ENCODE measurements at regions not wholly inside any gene's neighbourhood (a gene's known extent, or its start where the extent isn't known, plus 50 kb on each side); places are given as distances from the start of the nearest gene placed in this dataset.
"Not testable (repeated sequence)": the region's sequence is repeated elsewhere in the genome, so short reads cannot be mapped to it uniquely, and the experiment has no call there.

- no peak for DNase-seq
Observed at GRCh38 chrX:65331371-65331770, 203.2 kb downstream of the LAS1L start.

DNA sequence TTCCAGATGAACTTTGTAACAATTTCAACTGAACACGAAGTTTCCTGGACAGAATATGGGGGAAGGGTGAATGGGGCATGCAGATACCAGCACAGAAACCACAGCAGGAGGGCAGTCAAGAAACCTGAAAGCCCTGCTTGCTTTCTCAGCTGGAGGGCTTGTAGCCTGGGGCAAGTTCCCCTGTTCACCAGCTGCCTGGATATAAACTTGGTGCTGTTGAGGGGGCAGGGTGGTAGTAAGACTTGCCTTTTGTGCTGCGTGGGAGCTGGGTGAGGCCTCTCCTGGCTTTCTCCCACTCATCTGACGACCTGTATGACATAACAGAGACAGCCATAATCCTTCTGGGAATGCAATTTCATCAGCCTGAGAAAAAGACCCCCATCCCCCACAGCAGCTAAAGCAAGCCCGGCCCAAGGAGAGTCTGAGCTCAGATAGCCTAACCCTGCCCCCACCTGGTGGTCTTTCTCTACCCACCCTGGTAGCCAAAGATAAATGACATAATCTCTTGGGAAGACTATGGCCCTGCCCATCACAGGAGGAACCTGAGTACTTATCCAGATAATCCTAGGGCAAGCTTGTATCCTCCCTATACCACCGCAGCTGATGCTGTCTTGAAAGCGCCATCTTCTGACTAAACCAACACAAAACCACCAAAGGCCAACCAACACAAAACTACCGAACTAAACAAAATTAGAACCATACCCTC lies 234.3 kb downstream of the LAS1L start:
- no peak for DNase-seq

DNA sequence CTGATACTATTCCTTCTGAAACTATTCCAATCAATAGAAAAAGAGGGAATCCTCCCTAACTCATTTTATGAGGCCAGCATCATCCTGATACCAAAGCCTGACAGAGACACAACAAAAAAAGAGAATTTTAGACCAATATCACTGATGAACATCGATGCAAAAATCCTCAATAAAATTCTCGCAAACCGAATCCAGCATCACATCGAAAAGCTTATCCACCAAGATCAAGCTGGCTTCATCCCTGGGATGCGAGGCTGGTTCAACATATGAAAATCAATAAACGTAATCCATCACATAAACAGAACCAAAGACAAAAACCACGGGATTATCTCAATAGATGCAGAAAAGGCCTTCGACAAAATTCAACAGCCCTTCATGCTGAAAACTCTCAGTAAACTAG lies 251.7 kb downstream of the LAS1L start:
- DNase-seq = not testable (repeated sequence)

- DNase-seq = no peak
Observed at GRCh38 chrX:65273152-65273551, 261.4 kb downstream of the LAS1L start.

- no peak for DNase-seq
Observed at GRCh38 chrX:65266482-65266881, 268.1 kb downstream of the LAS1L start.

- no peak for DNase-seq
Observed at GRCh38 chrX:65253817-65254216, 277.6 kb upstream of the ZC4H2 start.

GRCh38 chrX:65241059-65241721 lies 264.9 kb upstream of the ZC4H2 start:
- no peak for DNase-seq

DNA sequence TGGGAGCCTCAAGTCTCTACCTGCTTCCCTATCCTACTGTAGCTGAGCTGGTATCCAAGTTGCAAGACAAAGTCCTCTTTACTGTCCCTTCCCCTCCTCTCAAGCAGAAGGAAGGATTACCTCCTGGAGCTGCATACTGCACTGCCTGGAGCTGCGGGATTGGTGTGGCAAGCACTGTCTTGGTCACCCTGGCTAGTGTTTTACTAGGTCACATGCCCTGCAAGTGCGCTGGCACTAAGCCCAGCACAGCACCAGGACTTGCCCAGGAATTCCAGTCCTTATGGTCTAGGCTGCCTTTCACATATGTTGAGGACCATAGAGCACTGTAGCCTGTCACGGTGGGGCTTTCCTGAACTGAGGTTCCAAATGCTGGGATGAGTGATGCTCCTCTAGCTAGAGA lies 227.3 kb upstream of the ZC4H2 start:
- DNase-seq = no peak

GRCh38 chrX:65196758-65197360 lies 220.6 kb upstream of the ZC4H2 start:
- no peak for DNase-seq

- DNase-seq = no peak
Observed at GRCh38 chrX:65195621-65196020, 219.4 kb upstream of the ZC4H2 start.

- DNase-seq = no peak
Observed at GRCh38 chrX:65194547-65194946, 218.3 kb upstream of the ZC4H2 start.

- not testable (repeated sequence) for DNase-seq
Observed at GRCh38 chrX:65163325-65163724, 187.1 kb upstream of the ZC4H2 start.

- DNase-seq = no peak
Observed at GRCh38 chrX:65148232-65148631, 172.0 kb upstream of the ZC4H2 start.

DNA sequence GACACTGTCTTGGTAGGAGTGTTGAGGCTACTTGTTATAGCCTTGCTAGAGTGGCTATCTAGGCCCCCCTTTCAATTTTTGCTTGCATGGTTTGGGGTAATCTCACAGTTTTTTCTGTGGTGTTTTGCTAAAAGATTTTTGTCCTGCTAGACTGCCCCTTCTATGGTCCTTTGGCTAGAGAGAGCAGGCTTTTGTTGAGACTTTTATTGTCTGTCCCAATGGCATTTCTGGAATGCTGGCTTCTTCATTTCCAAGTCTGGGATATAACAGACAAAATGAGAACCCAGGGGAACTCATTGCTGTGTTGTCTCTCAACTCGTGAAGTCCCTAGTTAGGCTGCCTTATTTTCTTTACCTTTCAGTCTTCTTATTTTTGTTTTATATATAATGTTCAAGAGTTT lies 160.2 kb upstream of the ZC4H2 start:
- DNase-seq = no peak

DNA sequence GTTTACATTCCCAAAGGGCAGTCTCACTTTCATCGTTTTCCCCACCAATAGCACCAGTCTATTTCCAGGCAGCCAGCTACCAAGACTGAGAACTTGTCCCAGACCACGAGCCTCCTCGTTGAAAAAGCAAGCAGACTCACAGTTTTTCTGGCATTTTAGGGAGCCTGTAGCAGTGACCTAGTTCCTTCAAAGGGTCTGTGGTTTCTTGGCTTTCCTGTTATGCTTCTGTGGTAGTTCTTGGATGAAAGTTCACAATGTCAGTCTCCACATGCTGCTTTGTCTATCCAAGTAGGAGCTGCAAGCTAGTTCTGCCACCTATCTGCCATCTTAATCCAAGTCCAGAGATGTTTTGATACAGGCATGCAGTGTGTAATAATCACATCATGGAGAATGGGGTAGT lies 151.6 kb upstream of the ZC4H2 start:
- DNase-seq = no peak

DNA sequence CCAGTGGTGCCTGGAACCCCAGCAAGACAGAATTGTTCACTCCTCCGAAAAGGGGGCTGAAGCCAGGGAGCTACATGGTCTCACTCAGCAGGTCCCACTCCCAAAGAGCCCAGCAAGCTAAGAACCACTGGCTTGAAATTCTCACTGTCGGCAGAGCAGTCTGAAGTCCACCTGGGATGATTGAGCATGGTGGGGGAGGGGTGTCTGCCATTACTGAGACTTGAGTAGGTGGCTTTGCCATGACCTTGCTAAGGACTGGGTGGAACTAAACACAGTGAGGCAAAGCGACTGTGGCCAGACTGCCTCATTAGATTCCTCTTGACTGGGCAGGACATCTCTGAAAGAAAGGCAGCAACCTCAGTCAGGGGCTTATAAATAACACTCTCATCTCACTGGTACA lies 122.6 kb upstream of the ZC4H2 start:
- DNase-seq = no peak

GRCh38 chrX:65093658-65094057 lies 117.4 kb upstream of the ZC4H2 start:
- DNase-seq = no peak

- DNase-seq = no peak
Observed at GRCh38 chrX:65073233-65073632, 97.0 kb upstream of the ZC4H2 start.

DNA sequence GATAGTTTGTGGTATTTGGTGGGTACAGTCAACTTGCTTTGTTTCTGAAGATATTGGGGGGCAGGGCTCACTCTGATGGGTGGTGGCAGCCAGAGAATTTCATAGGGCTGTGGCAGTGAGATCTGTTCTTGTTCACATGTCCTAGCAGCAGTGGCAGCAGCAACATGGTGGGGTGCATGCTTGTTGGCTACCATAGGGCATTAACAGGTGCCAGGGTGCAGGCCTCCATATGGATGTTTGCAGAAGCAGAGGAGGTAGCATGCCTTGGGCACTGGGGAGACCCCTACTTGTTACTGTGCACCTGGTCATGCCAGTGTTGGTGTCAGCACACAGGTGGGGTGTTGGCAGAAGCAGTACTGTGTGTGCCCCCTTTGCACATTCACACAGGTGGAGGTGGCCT lies 96.3 kb upstream of the ZC4H2 start:
- no peak for DNase-seq

DNA sequence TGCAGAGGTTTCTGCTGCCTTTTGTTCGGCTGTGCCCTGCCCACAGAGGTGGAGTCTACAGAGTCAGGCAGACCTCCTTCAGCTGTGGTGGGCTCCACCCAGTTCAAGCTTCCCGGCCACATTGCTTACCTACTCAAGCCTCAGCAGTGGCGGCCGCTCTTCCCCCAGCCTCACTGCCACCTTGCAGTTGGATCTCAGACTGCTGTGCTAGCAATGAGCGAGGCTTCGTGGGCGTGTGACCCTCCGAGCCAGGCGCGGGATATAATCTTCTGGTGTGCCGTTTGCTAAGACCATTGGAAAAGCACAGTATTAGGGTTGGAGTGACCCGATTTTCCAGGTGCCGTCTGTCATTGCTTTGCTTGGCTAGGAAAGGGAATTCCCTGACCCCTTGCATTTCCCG lies 82.4 kb upstream of the ZC4H2 start:
- DNase-seq = not testable (repeated sequence)

DNA sequence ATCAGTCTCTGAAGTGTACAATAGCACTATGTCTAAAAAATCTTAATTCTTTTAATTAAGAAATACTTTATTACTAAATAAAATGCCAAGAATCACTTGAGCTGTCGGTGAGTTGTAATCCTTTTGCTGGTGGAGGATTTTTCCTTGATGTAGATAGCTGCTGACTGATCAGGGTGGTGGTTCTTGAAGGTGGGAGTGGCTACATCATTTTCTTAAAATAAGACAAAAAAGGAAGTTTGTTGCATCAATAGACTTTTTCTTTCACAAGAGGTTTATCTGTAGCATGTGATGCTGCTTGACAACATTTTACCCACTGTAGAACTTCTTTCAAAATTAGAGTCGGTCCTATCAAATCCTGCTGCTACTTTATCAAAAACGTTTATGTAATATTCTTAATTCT lies 68.8 kb upstream of the ZC4H2 start:
- no peak for DNase-seq

DNA sequence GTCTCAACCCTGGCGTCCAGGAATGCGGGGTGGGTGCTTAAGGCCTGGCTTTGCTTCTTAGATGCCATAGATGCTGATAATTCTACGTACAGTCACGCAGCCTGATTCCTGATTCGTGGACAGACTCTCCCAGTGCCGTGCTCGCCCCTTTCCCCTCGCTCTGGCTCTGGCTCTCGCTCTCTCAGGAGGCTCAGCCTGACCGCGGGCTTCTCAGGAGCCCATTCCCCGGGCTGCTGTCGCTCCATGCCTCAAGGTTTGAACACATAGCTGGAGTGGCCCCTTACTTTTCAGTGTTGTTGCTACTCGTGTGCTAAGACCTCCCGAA lies 59.2 kb upstream of the ZC4H2 start:
- no peak for DNase-seq

GRCh38 chrX:65034668-65035445 lies 58.6 kb upstream of the ZC4H2 start, which contains the start of gene ZC3H12B:
Gene ZC3H12B, plus strand, starts transcription at chrX:65034826.
- DNase-seq = peak; percentile 69

DNA sequence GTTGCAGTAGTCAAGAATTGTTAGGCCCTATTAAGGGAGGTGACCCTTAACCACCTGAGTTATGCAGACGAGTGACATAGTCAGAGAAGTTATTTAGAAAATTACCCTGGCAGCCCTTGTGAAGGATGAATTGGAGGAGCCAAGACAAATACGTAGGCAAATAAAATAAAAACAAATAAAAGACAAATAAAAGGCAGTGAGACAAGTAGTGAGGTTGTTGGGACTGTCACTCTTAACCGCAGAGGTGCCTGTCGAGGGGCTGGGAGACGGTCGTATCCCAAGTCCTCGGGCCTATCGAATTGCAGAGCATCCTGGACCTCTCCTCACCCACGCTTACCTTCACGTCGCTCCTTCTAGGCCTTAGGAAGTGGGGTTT lies 58.0 kb upstream of the ZC4H2 start:
- DNase-seq = no peak

Data from activated gamma-delta T cell (primary cell).